ENCODE measurements at regions not wholly inside any gene's neighbourhood (a gene's known extent, or its start where the extent isn't known, plus 50 kb on each side); places are given as distances from the start of the nearest gene placed in this dataset.
A peak's percentile ranks its signal among the peaks of the same experiment; 100 is the strongest.
"Not testable (repeated sequence)": the region's sequence is repeated elsewhere in the genome, so short reads cannot be mapped to it uniquely, and the experiment has no call there.

DNA sequence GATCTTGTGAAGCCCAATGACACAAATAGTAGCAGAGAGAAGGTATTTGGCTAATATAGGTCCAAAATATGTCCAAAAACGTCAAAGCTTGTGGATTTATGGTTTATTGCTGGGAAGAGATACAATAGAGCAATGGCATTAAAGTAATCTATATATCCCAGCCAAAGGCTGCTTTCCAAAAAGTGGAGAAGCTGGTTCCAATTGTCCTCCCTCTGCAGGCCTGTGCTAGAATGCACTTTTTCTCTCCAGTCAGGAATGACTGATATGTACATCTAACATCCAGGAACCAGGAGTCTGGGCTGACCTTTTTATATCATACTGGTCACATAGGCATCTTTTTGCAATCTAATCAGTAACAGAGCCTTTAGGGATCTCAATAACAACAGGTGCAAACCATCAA is 167.1 kb upstream of the FAM3C start:
- no peak for DNase-seq (ENCODE audit: low read depth)

DNA sequence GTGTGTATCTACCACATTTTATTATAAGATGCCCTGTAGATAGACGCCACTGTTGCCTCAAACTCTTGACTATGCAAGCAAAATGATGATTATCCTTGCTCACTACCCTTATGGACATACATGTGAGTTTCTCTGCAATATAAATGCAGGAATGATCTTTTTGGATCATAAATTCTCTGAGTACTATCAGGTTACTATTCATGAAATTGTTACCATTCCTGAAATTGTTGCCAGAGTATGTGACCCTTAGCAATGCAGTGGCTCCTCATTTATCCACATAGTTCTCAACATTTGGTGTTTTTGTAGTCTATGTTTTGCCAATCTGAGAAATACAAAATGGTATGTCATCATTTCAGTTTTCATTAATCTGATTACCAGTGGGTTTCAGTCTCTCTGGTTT is 166.2 kb upstream of the FAM3C start:
- DNase-seq (ENCODE audit: low read depth), result peak; percentile 28

DNA sequence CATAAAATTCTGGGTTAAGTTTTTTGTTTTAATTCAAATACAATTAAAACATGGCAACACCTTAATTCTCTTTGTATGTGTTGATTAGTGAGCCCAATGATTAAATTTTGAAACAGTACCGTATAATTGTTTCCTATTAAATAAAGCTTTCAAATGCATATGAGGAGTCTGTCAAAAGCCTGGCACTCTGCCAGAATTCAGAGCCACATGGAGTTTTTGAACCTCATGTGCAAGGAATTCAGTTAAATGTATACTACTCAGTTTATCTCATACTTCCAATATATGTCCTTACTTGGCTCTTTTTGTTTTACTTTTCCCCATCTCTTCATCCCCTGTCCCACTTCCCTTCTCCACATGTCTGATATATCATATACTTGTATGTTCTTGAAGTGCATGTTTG is 165.6 kb upstream of the FAM3C start:
- no peak for DNase-seq (ENCODE audit: low read depth)

DNA sequence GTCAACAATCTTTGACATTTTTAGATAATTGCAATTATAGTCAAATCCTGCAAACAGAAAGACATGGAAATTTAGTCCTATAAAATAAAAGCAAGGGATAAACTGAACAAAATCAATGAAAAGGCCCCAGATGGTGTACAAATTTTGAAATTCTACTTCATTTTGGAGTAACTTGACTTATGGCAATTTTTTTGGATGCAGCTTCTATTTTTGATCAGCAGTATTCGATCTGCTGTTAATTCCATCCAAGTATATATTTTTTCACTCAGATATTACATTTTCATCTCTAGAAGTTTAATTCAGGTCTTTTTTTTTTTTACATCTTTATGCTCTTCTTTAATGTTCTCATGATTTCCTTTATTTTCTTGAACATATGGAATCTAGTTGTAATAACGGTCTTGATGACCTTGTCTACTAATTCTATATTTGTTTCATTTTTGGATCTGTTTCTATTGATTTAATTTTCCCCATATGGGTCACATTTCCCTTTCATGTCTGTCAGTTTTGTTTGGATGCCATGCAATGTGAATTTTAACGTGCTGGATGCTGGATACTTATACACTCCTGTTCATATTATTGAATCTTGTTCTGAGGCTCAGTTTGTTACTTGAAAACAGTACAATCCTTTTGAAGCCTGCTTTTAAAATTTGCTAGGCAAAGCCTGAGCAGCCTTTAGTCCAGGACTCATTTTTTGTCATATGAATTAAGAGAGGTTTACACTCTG is 164.3 kb upstream of the FAM3C start:
- DNase-seq (ENCODE audit: low read depth), result no peak

DNA sequence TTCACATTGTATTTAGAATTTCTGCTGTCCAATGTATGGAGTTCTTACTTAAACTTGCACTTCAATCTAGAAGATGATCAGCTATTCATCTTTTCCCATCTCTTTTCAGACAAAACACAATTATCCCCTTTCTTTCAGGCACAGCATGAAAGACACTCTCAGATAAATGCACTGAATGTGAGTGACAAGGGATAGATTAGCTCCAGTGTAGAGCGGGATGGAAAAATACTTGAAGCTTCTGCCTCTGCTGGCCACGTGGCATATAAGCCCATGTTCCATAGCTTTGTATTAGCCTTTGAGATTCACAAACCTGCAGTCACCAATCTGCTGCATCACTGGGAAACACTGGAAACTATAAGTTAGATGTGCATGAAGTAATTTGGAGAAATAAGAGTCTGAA is 162.2 kb upstream of the FAM3C start:
- no peak for DNase-seq (ENCODE audit: low read depth)

DNA sequence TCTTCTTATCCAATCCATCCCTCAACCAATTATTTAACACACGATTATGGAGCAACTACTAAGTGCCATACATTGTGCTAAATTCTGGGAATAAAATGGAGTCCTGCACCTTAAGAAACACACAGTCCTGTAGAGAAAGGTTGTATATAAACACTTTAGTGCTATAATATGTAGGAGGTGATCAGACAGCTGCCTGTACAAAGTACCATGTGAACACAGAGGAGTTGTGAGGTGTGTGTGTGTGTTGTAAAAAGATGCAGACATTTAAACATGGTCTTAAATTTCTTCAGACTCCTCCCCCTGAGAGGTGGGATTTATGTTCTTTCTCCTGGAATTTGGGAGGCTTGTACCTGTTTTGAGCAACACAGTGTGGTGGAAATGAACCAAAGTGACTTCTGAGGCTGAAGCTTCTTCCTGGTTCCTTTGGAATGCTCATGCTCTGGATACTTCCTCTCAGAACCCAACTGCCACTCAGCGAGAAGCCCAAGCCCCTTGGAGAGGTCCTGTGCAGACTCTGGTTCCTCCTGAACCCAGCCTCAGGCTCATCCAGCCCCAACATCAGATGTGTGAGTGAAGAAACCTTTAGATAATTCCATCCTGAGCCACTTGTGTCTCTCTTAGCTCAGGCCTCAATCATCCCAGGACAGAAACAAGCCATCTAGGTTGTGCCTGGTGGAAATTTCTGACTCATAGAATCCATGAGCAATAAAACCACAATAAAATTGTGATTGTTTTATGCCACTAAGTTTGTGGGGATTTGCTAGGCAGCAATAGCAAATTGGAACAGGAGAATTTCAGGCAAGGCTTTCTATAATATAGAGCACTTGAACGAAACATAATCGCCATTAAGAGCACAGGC is 161.2 kb upstream of the FAM3C start:
- DNase-seq (ENCODE audit: low read depth), result no peak

DNA sequence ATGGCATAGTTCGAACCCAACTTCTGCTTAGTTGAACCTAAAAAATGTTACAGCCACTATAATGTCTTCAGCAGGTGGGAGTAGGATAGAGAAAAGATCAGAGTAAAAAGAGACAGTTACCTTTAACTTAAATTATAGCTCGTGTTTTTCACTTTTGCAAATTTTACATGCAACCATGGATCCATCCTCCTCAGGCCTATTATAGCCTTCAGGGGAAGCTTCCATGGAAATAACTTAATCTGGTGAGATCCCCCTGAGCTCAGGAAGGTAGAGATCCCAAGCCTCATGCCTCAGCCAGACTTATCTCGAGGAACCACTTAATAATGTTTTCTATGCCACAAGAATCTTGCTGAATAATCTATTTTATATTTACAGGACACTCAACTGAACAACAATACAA is 159.4 kb upstream of the FAM3C start:
- no peak for DNase-seq (ENCODE audit: low read depth)

DNA sequence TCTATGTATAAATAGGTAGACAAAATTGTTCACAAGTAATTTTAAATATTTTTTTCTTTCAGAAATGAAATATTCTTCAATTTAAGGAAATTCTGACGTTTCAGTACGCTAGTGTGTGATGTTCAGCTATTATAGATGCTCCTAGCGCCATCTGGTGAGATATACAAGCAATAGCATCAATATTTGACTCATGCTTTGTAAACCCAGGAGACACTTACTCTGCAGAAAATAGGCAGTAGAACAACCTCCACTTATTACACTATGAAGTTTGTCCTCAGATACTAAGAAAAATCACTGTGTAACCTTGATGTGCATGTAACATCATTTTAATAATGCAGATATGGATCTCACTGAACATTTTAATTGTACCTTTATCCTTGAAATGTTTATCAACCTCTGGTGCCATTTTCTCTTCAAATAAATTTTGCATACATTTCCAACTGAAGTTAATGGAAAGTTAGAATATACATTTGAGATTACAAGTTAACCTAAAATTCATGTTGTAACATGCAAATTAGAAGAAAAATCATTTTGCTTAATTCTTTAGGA is 151.5 kb upstream of the FAM3C start:
- no peak for DNase-seq (ENCODE audit: low read depth)

DNA sequence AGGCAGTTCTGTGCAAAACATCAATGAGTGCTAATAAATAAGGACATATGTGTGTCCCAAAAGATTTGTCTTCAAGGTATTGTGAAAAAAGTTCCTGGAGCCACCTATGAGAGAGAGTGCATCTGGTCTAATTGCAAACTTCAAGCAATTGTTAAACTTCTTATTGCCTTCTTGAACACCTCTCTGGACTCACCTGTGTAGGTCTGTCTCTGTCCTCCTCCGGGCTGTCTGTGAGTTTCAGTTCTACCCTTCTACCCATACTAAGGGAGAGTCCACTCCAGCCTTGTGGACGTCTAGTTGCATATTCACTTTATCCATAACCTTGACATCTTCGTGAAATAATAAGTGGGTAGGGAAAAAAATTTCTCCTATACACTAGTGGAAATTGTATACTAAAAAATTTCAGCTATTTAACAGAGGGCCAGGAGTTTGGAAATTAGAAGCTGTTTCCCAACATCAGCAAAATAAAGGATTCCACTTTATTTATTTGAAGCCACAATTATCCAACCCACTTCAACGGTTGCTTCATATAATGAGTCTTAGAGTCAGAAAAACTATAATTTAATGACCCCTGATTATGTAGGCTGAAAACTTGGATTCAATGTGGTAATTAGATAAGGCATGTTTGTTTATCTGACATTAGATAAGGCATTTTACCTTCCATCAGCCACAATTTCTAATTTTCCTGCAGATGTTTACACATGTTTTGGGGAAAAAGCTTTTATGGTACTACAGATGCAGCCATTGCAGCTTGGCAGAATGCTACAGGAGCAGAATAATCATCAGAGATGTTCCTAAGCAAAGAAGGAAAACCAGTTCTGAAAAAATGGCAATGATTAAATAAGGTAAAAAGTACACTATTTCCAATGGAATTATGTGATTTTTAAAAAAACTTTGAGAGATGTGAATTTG is 150.8 kb upstream of the FAM3C start:
- no peak for DNase-seq (ENCODE audit: low read depth)

DNA sequence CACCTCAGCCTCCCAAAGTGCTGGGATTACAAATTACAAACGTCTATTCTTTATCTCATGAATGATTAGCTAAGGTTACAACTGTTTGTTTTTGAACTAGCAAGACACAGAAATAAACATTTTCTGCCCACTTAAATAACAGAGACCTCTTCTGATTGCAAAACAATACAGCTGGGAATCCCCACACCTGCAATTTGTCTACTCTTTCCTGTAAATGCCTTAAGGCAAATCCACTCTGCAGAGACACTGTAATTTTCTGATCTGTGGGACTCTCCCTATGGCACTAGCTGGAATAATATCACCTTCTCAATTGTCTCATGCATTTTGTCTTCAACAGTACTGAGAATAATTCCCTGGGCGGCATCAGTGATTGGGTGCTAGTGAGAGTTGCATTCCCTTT is 149.3 kb upstream of the FAM3C start:
- no peak for DNase-seq (ENCODE audit: low read depth)

DNA sequence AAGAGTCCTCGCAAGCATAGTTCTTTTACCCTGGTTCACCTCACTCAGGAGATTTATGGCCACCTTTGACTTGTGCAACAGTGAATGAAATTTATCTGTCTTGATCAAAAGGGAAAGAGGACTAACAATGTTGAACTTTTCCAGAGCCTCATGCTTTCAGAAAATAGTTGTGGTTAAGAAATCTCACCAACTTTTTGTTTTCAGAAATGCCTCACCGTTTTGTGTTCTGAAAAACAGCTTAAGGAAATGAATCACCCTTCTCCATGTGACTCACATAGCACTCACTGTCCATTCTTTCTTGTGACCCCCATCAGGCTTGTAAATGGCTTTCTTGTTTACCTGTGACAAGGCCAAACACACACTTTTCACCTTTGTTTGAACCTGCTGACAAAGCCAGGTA is 148.6 kb upstream of the FAM3C start:
- DNase-seq (ENCODE audit: low read depth), result peak; percentile 80

DNA sequence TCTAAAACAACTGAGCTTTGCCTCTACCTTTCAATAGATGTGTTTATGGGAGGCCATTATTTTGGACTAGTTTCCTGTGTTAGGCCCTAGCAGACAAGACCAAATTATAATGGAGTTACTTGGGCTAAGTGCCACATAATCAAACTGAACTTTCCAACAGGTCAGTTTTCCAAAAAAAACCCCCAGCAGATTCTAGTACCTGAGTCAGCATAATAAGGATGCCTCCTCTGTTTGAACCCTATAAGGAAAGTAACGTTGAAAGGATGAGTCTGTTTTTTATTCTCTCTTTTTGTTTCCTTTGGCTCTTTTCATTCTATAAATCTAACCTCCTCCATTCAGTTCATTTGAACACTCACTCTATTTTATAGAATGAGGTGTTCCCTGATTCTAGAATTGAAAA is 148.1 kb upstream of the FAM3C start:
- no peak for DNase-seq (ENCODE audit: low read depth)

DNA sequence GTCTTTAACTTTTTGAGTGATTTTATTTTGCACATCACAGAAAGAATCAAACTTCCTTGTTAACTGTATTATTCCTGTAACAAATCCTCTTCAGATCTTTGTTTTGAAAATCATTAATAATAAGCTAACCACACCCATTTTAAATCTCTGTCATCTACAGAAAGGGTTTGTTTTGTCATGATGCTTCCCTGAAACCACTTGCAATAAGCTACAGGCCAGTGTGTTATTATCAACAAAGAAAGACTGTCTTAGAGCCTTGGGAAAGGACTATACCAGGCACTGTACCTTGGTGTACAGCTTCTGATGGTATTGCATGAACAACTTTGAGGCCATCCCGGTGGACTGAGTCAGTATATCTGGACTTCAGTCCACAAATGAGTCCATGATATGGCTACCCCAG is 145.3 kb upstream of the FAM3C start:
- no peak for DNase-seq (ENCODE audit: low read depth)

DNA sequence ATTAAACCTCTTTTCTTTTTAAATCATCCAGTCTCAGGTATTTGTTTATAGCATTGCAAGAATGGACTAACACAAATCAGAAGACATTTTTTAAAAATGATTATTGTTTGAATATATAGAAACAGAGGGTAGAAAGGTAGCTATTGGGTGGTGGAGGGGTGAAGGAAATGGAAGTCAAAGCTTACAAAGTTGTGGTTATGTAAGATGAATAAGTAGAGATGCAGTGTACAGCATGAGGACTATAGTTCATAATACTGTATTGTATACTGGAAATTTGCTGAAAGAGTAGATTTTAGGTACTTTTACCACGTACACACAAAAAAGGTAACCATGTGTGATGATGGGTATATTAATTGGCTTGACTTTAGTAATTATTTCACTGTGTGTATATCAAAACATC is 144.0 kb upstream of the FAM3C start:
- no peak for DNase-seq (ENCODE audit: low read depth)

DNA sequence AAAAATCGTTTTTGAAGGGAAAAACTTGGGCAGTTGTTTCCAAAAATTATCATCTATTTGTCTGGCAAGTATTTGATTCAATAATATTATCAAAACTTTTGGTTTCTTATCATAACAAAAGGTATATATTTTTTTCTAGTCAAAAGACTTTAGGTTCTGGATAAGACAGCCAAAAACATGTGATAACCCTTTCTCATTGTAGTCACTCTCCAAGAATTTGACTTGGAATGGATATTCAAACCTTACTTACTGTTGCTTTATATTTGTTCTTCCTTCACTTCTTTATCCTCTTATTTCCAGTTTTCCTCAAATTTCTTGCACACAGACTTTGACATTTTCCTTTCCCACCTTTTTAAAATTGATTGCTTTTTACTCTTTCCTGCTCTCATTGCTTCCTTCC is 140.9 kb upstream of the FAM3C start:
- DNase-seq (ENCODE audit: low read depth), result no peak

DNA sequence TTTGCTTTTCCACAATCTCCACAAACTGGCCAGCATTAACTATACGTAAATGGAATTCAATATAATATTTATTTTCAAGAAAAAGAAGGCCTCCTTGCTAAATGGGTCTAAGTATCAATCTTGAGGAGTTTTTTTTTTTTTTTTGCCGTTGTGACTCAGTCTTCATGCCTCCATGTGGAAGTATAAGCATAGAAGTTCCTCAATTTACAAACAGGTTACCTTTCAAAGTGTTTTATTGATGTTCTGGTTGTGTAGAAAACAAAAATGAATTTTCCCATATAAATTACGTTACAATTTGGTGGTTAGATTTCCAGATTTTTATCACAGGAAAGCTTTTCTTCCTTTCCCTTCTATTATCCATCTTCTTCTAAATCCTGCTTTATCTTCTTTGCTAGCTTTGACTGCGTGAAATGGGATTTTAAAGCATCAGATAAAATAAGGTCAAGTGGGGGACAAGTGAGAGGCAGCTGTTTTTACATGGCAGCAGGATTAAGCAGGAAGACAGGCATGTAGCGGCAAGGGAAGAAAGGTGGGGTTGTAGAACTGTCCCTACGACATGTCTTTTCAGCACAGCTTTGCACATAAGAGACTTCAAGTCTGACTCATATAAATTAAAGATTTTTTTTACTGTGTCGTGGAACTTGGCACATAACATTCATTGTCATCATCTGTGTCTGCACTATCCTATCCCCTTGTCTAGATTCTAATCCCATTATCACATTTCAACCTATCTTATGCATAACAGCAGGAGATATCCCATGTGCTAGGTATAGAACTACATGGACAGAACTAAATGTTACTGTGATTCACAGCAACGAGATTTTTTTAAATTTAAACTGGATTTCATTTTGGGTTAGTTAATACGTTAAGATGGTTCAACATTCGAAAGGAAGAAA is 135.3 kb upstream of the FAM3C start:
- DNase-seq (ENCODE audit: low read depth), result no peak

DNA sequence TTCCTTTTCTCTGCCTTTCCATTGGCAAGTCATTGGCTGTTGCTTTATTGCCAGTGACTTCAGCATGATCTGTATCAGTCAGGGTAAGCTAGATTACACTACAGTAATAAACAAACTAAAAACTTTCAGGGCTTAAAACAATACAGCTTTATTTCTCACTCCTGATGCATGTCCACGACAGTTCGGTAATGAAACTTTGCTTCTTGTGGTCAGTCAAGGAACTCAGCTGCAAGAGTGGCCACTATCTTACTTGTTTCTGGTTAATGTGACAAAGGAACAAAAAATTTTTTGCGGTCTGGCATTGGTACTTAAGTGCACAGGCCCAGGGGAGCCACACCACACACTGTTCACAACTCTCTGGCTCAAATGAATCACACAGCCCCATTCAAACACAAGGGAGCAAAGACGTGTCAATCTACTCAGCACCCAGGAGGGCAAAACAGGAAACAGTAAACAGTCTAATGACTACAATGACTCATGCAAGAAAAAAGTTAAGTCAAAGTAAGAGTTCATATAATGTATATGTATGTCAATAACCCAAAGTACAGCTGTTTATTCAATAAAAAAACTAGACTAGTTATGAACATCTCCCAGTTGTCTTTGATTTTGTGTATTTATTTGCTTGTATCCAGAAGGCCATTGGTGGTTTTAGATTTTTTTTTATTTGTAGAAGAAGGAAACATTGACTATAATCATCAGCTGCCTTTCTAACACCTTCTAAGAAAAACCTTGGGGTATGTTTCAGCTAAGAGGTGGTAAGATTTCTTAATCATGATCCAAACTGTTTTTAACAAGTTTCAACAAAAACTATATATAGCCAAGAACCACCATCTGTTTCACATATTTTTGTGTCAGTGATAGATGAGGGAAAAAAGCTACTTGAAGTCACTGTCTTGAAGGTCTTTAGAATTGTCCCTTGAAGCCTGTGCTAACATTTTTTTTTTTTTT is 134.4 kb upstream of the FAM3C start:
- peak; percentile 93 for DNase-seq (ENCODE audit: low read depth)

DNA sequence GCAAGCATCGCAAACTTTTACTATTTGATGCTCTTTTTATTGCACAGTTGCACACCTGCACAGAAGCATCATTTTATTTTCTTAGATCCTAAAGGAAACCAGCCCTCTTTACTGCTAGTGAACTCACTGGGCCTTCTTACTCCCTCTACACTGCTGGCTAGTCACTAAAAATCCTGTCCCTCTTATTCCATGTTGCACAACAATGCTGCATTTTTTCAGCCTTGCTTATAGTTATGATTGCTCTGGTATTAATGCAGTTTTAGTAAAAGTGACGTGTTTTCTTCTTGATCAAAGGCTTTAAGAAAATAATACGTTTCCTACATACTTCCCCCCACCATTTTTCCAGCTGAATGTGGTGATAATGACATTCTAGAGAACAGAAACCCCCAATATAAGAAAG is 132.9 kb upstream of the FAM3C start:
- no peak for DNase-seq (ENCODE audit: low read depth)

DNA sequence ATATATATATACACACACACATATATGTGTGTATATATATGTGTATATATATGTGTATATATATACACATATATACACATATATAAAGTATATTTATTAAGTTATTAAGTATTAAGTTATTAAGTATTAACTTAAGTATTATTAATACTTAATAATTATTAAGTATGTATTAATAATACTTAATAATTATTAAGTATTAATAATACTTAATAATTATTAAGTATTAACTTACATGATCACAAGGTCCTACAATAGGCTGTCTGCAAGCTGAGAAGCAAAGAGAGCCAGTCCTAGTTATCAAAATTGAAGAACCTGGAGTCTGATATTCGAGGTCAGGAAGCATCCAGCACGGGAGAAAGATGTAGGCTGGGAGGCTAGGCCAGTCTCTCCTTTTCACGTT is 130.1 kb upstream of the FAM3C start:
- not testable (repeated sequence) for DNase-seq (ENCODE audit: low read depth)

DNA sequence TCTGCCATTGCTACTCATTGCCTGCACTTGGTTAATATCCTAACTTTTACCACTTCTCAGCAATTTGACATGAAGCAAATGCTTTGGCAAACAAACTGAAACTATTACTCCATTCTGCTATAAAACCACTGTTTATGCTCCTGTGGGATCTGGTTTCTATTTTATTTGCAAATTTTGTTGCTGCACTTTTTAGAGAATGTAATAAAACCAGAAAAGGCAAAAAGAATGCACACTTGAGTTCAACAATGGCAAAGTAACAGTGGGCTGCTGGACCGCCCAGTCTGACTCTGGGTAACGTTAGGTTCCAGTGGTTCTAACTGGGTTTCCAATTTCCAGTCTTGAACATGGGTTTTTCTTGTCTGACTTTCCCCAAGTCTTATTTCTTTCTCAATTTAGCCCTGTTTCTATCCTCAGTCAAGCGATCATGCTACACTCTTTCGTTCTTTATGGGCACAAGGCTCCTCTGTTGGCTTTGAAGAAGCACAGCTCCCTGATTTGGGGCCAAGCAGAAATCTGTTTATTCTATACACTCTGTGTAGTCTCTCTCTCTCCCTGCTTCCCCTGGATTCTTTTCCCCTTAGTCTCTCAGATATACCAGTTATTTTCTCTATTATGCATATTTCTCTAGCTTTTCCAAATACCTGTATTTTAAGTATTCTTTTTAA is 129.2 kb upstream of the FAM3C start:
- no peak for DNase-seq (ENCODE audit: low read depth)

All from HS-5 (cell line).